Sciatic nerve (tissue), 2 donors: ENCODE measurements at regions not wholly inside any gene's neighbourhood (a gene's known extent, or its start where the extent isn't known, plus 50 kb on each side); places are given as distances from the start of the nearest gene placed in this dataset.

ENCODE experiments used
- ATAC-seq: fragments of 200-7000 bp; cut with Tn5 transposase; one replicate; pipeline ENCODE4 v1.9.1; 2020; ENCODE audit warnings: mild to moderate bottlenecking, moderate library complexity
- DNase-seq: peaks from one replicate; pipeline ENCODE4 v3.0.0-alpha.2; 2020; ENCODE audit warnings: low spot score
- intact Hi-C: fragments of 100-400 bp; cut with DNase I; formaldehyde crosslinking; loops from one replicate; pipeline ENCODE4 v1.14.2; 2022
- donor health status: DM: no; HTN: no; CAD: no.
- donor health status: DM: no; HTN: no; CAD: no.

- no peak for ATAC-seq
- intact Hi-C loops: no loop called here
- no peak for DNase-seq
These were observed 60.7 kb upstream of the BDKRB2 start for GRCh38 chr14:96143906-96144305.

- ATAC-seq (no peak), DNase-seq (no peak)
- intact Hi-C loops: no loop called here
These were observed 59.3 kb upstream of the BDKRB2 start for GRCh38 chr14:96145116-96145864.

- DNase-seq: no peak
- peak; percentile 91 for ATAC-seq
- intact Hi-C loops: no loop called here
These were observed 58.4 kb upstream of the BDKRB2 start for GRCh38 chr14:96146131-96146771.

DNA sequence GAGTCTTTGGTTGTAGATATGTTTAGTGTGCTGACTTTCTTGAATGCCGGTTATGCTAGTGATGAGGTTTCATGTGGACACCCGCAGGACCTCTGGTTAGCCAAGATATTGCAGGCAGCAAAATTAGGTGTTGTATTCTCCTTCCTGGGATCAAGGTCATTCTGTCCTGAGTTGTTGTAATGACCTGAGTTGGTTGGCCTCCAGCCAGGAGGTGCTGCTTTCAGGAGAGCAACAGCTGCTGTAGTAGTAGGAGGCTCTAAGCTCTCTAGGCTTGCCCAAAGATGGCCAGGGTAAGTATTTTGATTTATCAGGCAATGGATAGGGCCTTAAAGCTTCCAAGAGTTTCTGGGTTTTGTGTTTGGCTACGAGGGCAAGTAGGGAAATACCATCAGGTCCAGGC is 56.0 kb upstream of the BDKRB2 start:
- DNase-seq: peak; percentile 47
- no peak for ATAC-seq
- intact Hi-C loops: no loop called here

GRCh38 chr14:96149131-96149530 is 55.5 kb upstream of the BDKRB2 start:
- intact Hi-C loops: no loop called here
- peak; percentile 36 for DNase-seq
- no peak for ATAC-seq

DNA sequence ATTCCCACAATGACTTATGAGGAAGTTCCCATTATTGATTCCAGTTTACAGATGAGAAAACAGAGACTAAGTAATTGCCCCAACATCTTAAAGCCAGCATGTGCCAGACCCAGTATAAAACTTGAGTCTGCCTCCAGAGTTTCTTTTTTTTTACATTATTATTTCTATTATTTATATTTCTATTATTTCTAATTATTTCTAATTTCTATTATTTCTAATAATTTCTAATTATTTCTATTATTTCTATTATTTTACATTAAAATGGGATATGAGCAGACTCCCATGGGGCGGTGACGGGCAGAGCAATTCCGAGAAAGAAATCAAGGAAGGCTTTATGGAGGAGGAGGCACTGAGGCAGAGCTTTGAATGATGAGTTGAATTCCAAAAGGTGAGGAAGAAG is 54.4 kb upstream of the BDKRB2 start:
- ATAC-seq (no peak), DNase-seq (peak; percentile 8)
- intact Hi-C loops: no loop called here

DNA sequence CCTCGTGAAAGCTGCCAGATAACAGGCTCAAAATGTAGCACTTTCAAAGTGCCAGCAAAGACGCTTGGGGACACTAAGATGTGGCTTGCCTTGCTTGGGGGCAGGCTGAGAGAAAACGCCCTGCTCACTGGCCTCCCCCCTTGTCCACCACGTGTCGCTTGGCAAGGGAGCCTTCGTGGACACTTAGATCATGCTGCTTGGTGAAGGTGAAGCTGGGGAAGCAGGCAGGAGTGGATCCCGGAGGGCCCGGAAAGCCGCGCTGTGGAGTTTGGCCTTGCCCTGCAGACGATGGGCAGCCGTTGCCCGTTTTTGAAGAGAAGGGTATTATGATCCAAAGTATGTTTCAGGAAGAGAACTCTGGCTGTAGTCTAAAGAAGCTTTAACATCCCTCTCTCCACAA is 53.4 kb upstream of the BDKRB2 start:
- intact Hi-C loops: no loop called here
- ATAC-seq (no peak), DNase-seq (peak; percentile 37)

- DNase-seq: no peak
- intact Hi-C loops: no loop called here
These were observed 51.6 kb upstream of the BDKRB2 start for GRCh38 chr14:96153003-96153402.

More at GRCh38 chr14:96153003-96153402, 51.6 kb upstream of the BDKRB2 start:
- ATAC-seq: no peak
